ENCODE measurements at regions not wholly inside any gene's neighbourhood (a gene's known extent, or its start where the extent isn't known, plus 50 kb on each side); places are given as distances from the start of the nearest gene placed in this dataset.

DNA sequence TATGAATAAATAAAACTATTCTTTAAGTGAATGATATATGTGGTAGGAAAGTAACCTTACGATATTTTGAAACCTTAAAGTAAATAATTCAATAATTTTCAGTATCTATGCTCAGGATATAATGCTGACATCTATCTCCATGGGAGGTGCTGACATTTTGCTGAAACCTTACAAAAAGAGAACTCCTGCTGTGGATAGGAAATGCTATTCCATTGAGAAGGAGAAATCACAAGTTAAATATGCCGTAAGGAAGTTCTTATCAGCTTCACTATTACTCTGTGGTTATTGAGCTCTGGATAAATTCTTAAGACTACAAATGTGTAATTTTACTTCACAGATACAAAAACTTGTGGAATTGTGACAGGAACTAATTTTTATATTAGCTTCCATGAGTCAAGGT is 722.1 kb downstream of the TMTC2 start:
- no peak for DNase-seq (ENCODE audit: low spot score)

DNA sequence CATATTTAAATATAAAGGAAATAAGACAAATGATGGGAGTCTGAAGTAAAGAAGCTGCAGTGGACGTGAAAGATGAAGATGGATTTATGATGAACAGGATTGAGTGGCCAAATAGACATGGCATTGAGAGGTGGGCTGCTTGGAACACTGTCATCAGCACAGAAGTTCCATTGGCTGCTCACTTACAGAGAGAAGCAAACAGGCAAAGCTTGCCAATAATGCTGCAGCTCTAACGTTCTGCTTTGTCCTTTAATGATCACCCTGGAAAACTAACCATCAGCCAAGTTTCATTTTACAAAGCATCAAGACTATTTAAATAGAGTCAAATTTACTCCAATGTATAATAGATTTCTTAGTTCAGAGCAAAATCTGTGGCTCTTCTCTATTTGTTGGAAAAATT is 721.4 kb downstream of the TMTC2 start:
- DNase-seq (ENCODE audit: low spot score) = no peak

DNA sequence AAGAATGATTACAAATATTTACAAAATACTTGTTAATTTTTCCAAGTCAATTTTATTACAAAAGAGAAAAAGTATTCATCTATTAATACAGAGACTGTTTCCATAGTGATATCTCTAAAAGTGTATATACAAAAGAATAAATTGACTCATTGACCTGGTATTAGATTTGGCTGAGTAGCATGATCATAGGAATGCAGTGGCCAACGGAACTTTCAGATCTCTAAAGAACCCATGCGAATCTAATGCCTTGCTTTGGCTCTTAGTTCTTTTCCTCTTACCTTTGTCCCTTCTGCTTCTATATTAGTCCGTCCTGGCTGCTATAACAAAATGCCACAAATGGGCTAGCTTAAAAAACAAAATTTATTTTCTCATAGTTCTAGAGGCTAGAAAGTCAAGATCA is 717.8 kb downstream of the TMTC2 start:
- DNase-seq (ENCODE audit: low spot score) = no peak

DNA sequence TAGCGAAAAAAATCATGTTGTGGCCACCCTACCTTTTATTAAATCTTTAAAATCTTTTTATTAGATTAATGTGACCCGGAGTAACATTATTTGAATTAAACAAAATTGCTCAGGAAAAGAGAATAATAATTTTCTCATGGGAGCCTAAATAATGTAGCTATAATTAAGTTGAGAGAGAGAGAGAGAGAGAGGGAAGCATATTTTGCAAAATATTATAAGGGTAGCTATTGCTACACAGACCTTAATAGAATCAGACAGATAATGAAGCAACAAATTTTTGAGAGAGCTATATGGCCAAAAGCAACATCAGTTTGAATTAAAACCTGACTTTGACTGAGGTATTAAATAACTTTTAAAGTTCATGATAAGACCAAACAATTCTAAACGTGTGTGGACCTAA is 703.5 kb downstream of the TMTC2 start:
- no peak for DNase-seq (ENCODE audit: low spot score)

DNA sequence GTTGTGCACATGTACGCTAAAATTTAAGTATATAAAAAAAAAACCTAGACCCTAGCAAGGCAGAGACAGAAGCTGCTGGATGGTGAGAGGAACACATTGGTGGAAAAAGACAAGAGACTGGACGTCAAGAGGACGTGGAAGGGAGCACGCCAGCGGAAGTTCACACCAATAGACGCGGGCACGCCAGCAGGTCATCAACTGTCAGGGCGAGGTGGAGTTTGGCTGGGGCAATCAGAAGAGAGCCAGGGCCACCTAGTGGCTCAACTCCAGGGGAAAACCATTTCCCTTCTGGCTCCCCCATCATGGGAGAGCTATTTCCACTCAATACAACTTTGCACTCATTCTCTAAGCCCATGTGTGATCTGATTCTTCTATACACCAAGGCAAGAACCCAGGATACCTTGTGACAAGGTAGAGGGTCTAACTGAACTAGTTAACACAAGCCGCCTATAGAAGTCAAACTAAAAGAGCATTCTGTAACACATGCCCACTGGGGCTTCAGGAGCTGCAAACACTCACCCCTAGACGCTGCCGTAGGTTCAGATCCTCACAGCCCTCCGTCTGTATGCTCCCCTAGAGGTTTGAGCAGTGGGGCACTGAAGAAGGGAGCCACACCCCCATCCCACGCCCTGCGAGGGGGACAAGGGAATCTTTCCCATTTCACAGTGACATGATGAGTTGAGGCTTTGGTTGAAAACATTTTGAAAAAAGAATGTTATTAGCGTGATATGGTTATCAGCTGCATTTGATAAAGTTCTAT is 702.7 kb downstream of the TMTC2 start:
- no peak for DNase-seq (ENCODE audit: low spot score)

DNA sequence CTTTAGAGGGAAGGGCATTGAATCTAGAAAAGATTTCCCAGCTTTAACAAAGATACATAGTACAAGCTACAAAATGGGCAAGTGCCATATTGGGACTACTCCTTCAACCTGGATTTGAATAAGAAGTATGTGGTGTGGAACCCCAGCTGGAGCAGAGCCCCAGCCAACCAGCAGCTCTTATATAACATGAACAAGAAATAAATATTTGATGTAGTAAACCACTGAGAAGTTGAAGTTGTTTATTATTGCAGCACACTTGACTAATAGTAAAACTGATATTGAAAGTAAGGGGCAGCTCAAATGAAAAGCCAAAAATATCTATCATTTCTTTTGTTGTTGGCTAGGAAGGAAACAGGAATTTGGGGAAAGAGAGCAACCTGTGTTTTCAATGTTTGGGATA is 701.8 kb downstream of the TMTC2 start:
- no peak for DNase-seq (ENCODE audit: low spot score)

DNA sequence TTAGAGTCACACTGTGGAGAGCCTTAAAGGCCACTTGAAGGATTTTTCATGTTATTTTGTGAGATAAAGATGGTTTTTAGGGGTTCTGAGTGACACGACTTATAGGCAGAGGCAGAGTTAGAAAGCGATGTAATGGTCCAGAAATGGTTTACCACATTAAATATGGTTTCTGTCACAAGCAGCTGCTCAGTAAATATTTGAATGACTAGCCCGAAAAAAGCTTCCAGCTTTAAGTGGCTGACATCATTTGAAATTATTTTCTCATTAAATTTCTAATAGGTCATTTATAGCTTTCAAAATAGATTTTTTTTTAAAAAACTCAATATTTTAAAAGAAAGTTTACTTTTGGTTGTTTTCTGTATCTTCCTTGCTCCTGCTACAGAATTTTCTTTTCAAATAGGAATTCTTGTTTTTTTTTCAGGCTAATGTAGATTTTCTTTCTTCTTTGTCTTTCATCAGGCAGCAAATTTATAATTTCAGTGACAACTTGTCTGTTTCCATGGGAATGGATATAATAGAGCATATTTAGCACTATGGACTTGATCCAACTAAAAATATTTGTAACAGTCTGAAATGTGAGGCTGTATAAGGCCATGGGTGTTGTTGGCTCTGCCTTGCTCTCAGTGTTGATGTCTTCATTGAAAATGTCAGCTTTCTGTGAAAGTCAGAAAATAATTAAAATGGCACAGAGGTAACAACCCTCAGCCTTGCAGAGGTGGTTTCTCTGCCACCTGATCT is 700.0 kb downstream of the TMTC2 start:
- DNase-seq (ENCODE audit: low spot score) = no peak

DNA sequence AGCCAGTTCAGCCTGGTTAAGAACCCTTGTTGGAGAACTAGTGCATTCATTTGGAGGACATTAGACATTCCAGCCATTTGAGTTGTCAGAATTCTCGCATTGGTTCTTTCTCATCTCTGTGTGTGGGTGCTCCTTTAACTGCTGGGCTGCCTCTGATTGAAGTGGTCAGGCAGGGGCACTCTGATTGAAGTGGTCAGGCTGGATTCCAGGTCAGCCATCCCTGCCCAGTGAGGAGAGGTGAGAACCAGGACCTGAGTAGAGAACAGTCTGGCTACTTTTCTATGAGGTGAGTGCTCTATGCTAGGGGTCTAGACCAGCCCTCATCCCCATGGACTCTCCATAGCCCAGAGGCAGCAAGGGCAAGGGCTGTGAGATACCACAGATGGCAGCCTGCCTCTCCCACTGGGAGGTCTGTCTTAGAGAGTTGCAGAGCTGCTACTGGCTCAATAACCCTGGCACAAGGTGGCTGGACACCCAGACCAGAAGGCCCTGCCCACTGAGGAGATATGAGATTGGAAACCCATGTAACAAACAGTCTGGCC is 691.6 kb downstream of the TMTC2 start:
- no peak for DNase-seq (ENCODE audit: low spot score)

DNA sequence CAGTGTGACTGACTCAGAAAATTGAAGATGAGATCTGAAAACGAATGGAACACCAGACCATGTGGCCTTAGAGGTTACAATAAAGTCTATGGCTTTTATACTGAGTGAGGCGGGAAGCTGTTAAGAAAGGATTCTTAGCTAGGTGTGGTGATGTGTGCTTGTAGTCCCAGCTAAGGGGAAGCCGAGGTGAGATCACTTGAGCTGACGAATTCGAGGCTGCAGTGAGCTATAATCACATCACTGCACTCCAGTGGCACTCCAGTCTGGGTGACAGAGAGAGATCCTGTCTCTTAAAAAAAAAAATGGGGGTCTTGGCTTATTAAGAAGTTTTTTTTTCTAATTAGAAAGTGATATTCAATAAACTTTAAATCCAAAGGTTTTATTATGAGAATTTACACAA is 678.6 kb downstream of the TMTC2 start:
- no peak for DNase-seq (ENCODE audit: low spot score)

DNA sequence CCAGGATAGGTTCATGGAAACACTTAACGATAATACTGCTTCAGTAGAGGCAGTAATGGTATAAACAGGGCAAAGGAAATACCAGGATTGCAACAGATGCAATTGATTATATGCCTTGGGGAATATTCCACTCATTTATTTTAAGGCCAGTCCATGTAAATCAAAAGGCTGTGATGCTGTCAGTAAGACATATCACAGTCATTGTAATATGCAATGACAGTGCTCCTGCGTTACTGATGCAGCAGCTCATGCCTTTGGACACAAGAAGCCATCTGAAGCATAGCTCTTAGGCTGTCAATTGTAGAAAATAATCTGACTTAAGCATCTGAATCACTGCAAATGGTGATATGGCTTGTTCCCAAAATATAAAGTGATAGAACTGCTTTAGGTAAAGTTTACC is 674.8 kb downstream of the TMTC2 start:
- no peak for DNase-seq (ENCODE audit: low spot score)

DNA sequence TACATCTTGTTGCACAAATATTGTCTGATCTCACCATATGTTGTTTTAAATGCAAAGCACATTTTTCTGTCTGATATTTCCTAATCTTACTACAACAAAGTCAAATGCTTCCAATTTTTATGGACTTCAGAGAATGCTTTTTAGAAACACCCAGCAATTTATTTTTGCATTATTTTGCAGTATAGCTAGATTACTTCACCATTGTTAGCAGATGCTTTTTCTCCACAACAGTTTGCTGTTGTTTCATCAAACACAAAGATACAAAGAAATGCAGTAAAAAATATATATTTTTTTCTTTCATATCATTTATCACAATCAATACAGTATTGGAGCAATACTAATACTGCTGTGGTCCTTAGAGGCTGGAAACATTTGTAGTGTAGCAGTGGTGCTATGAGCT is 674.4 kb downstream of the TMTC2 start:
- no peak for DNase-seq (ENCODE audit: low spot score)

DNA sequence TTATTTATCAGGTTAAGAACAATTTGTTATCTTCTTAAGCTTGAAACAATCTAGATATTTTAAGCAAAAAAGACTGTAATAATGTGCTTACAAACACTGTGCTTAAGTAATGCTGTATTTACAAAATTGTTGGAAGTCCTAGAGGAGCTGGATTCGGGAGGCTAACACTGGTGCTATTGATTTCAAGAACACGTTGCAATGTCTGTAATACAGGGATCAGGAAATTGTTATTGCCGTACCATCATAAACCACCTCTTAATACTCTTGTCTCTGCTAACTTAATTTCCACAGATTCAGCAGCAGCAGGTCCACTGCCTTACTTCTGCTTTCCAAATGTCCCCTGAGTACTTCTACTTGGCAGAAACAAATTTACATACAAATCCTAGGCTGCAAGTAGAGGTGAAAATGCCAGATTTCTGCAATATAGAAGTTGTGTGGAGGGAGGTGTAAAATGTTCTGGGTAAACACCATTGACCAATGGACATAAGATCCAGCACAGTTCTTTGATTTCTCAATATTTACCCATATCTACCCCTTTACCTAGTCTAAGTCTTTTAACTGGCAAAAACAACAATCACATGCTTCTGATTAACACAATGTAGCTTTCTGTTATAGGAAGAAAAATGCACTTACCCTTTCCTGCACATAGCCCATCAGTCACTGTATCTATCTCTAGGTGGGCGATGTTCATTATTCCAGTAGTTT is 663.4 kb downstream of the TMTC2 start:
- DNase-seq (ENCODE audit: low spot score) = no peak

DNA sequence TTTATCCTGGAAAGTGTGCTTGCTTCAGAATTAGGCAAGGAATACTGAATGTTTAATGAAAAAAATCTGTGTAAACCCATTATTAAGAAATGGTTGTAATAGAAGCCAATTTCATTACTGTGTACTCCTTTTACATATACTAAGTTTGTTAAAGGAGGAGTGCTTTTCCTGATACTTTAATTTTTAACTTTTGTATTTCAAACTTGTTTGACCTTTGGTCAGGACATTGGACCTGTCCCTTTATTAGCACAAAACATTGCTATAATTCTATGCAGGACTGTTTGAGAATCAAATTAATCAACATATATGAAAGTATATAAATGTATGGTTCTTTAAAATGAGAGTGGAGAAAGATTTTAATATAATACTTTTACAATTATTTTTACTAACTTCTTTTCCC is 659.6 kb downstream of the TMTC2 start:
- DNase-seq (ENCODE audit: low spot score) = no peak

DNA sequence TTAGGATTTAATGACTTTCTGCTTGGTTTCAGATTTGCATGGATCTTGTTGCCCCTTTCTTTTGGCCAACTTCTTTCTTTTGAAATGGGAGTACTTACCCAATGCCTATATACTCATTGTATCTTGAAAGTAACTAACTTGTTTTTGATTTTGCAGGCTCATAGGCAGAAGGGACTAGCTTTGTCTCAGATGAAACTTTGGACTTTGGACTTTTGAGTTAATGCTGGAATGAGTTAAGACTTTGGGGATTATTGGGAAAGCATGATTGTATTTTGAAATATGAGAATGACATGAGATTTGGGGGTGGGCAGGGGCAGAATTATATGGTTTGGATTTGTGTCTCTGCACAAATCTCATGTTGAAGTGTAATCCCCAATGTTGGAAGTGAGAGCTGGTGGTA is 657.1 kb downstream of the TMTC2 start:
- no peak for DNase-seq (ENCODE audit: low spot score)

DNA sequence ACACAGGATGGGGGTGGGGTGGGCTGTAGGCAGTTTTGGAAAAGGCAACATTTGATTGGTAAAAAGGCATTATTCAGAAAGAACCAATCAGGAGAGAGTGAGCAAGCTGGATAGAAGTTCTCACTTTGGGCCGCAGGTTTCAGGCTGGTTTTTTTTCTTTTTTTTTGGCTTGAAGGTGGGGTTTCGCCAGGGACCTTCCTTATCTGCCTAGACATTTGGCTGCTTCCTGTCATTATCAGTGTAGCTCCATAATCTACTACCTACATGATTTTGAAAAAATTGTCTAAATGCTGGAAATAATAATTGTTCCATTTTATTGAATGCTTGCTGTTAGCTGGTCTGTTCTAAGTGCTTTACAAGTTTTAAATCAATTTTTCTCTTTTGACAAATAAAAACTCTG is 649.0 kb downstream of the TMTC2 start:
- DNase-seq (ENCODE audit: low spot score) = no peak

DNA sequence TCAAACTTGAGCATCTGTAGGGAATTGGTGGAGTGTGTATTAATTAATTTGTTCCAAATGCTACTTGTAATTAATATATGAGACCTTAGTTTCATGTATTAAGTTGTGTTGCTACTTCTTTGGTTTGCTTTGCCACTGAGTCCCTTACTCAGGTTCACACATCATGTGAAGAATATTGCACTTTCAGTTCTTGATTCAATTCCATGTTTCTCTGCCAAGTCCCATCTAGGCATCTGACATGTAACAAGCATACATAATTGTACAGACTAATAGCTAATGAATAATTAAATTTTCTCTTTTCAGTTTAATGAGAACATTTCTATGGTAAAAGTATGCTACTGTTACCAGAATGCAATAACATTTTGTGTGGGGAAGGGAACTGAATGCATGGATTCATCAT is 640.0 kb downstream of the TMTC2 start:
- DNase-seq (ENCODE audit: low spot score) = no peak

DNA sequence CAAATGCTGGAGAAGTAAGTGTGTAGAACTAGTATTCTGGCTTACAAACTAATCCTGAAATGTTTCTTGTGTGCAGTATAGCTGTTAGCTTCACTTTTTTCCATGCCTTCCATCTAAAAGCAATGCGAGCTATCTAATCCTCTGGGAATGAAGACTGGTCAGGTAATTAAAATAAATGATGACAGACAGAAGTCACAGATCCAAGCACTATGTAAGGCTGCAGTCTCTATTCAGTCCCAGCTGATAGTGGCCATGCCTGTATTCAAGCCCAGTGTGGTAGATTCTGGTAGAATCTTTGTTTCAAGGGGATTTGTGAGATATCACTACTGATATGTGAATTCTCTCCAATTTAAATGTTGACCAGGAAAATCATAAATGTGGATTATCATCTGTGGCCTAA is 637.2 kb downstream of the TMTC2 start:
- no peak for DNase-seq (ENCODE audit: low spot score)

DNA sequence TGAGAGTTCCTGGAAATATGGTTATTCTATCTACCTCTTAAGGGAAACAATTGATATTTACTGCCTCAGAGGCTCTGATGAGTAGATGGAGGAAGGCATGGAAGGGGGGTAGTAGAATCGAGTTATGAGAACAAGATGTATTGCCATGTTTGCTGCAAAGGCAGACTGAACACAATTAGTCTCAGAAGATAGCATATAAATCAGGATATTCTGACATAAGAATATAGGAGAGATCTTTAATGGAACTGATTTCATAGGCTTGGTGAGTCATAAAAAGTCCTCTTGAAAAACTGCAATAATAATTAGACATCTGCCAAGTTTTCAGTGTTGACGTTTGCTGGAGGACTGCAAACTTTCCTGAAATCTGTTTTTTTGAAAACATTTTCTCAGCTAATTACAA is 636.1 kb downstream of the TMTC2 start:
- DNase-seq (ENCODE audit: low spot score) = no peak

DNA sequence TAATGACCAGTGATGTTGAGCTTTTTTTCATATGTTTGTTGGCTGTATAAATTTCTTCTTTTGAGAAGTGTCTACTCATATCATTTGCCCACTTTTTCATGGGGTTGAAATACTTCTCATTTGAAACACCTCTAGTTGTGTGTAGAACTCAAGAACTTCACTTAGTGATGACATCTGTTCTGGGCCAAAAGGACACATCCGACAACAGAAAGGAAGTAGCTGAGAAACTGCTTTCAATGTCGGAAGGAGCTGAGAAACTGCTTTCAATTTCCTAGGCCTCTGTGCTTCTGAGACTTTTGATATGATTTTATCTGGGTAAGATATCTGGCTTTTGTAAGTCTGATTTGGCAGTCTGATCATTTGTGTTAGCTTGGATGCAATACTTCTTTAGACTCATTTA is 635.3 kb downstream of the TMTC2 start:
- DNase-seq (ENCODE audit: low spot score) = no peak

DNA sequence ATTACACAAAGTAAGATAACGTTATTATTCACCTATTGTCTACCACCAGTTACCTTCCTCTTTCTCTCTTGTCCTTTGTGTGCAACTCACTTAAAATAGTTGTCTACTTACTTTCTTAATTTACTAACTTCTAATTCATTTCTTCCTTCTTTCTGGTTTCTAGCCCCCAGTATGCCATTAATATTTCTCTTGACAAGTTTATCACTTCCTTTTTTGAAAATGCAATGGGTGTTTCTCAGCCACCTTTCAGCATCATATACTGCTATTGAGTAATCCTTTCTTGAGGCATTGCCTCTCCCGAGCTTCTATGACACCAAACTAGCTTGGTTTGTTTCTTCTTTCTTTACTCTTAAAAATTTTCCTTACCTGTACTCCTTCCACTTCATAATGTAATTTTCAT is 633.6 kb downstream of the TMTC2 start:
- DNase-seq (ENCODE audit: low spot score) = no peak

DNA sequence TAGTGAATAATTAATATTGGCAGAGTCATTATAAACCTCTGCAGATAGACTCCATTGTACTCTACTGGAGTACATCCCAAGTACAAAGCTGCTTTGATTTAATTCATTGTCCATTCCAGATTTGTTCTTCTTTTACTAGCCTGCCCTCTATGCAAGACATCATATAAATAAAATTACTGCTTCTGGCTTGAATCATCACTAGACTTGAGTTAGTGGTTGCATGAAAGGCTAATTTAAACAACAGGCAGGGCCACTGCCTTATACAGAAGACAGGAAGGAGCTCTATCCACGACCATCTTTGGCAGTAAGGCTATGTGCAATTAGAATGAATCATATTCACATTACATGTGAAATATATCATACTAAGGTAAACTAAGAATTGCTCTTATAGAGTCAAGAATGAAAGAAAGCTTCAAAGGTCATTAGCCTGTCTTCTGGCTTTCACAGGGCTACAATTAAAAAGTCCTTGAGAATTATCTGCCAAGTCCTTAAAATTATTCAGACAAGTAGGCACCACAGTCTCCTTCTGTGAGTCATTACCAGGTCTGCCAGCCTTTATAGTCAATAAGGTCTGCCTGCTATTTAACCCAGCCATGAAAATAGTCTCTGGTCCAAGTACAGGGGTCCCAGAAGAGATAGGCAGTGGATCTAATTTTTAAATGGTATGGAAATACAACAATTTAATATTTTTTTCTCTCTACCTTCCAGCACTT is 631.8 kb downstream of the TMTC2 start:
- DNase-seq (ENCODE audit: low spot score) = no peak

DNA sequence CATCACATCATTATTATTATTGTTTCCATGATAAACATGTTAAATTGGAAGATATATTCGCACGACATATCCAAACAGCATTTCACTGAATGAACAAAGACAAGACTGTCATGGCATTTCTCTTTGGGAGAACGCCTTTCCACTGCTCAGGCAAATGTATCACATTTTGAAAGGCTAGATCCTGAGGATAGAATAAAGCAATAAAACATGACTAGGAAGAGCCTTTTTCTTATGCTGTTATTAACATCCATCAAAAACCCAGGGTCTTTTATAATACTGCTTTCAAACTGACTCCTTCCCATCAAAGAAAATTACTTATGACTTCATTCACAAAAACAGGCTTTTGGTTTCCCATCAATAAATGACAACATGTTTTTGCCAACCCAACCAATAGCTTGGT is 630.9 kb downstream of the TMTC2 start:
- no peak for DNase-seq (ENCODE audit: low spot score)
